OCI-LY3 (cell line): ENCODE measurements at regions not wholly inside any gene's neighbourhood (a gene's known extent, or its start where the extent isn't known, plus 50 kb on each side); places are given as distances from the start of the nearest gene placed in this dataset.

Source experiments
- CTCF ChIP-seq: fragments of 200-600, 300-600 bp; sonication (generic); IDR thresholded peaks from 2 replicates; pipeline ENCODE4 v1.5.1; 2014; ENCODE audit warnings: antibody characterized with exemption, low read length, low read depth
- EZH2phosphoT487 ChIP-seq: fragments of 200-600 bp; shearing (Covaris generic); IDR thresholded peaks from 2 replicates; pipeline ENCODE4 v1.6.1; 2018; ENCODE audit warnings: antibody characterized with exemption, mixed run types, low read depth

DNA sequence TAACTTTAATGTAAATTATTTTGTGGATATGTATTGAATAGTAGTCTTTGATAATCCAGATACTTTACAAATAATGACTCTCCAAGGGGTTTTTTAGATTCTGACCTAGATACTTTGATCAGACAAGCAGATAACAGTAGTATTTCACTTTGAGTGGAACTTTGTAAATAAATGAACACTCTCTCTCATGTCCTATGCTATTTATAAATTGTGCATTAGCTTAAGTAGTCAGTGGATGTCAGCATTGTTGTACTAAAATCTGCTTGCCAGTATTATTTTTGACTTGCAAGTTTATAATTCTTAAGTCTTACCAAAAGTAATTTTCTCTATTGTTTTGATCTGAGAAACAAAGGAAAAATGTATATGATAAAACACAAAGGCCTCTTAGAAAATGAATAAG lies 1113.1 kb upstream of the NRXN1 start:
- TF ChIP-seq CTCF (no peak), EZH2phosphoT487 (no peak)
